MM.1S (cell line): ENCODE measurements at regions not wholly inside any gene's neighbourhood (a gene's known extent, or its start where the extent isn't known, plus 50 kb on each side); places are given as distances from the start of the nearest gene placed in this dataset.

Source experiments
- DNase-seq: peaks from one replicate; pipeline ENCODE4 v3.0.0-alpha.2; 2015
- H2AFZ ChIP-seq: fragments of 300-600 bp; sonication (generic); 2 replicates; pipeline ENCODE4 v1.6.0; 2016; ENCODE audit warnings: antibody characterized with exemption, low read length
- H3F3A ChIP-seq: fragments of 300-600 bp; sonication (generic); 2 replicates; pipeline ENCODE4 v1.6.1; 2016; ENCODE audit warnings: mild to moderate bottlenecking, antibody characterized with exemption, low read length, moderate library complexity, mixed read lengths; ENCODE audit not compliant: insufficient read depth
- H3K27ac ChIP-seq: fragments of 300-600 bp; sonication (generic); 2 replicates; pipeline ENCODE4 v1.5.1; 2016; ENCODE audit warnings: mild to moderate bottlenecking, low read length
- H3K27me3 ChIP-seq: fragments of 300-600 bp; sonication (generic); replicated peaks from 2 replicates; pipeline ENCODE4 v1.6.0; 2016; ENCODE audit warnings: low read length; ENCODE audit not compliant: insufficient read depth
- H3K36me3 ChIP-seq: fragments of 300-600 bp; sonication (generic); replicated peaks from 2 replicates; pipeline ENCODE4 v1.6.1; 2016; ENCODE audit warnings: mild to moderate bottlenecking, low read length, mixed read lengths; ENCODE audit not compliant: insufficient read depth
- H3K4me1 ChIP-seq: fragments of 300-600 bp; sonication (generic); 2 replicates; pipeline ENCODE4 v1.6.1; 2016; ENCODE audit warnings: low read length, mixed read lengths
- H3K4me2 ChIP-seq: fragments of 300-600 bp; sonication (generic); 2 replicates; pipeline ENCODE4 v1.6.0; 2016; ENCODE audit warnings: low read depth, low read length
- H3K4me3 ChIP-seq: fragments of 300-600 bp; sonication (generic); 2 replicates; pipeline ENCODE4 v1.5.1; 2016; ENCODE audit warnings: low read length, mixed read lengths
- H3K79me2 ChIP-seq: fragments of 300-600 bp; sonication (generic); 2 replicates; pipeline ENCODE4 v1.6.1; 2016; ENCODE audit warnings: mixed run types, low read length, mixed read lengths
- H3K9ac ChIP-seq: fragments of 300-600 bp; sonication (generic); 2 replicates; pipeline ENCODE4 v1.6.1; 2016; ENCODE audit warnings: low read length, mixed read lengths
- H3K9me2 ChIP-seq: fragments of 300-600 bp; sonication (generic); replicated peaks from 2 replicates; pipeline ENCODE4 v1.6.1; 2016; ENCODE audit warnings: mild to moderate bottlenecking, low read length, mixed read lengths; ENCODE audit not compliant: insufficient read depth
- H3K9me3 ChIP-seq: fragments of 300-600 bp; sonication (generic); replicated peaks from 2 replicates; pipeline ENCODE4 v1.6.1; 2016; ENCODE audit warnings: mild to moderate bottlenecking, low read length, mixed read lengths; ENCODE audit not compliant: insufficient read depth
- H4K20me1 ChIP-seq: fragments of 300-600 bp; sonication (generic); 2 replicates; pipeline ENCODE4 v1.6.1; 2016; ENCODE audit warnings: mild to moderate bottlenecking, low read length, moderate library complexity, mixed read lengths; ENCODE audit not compliant: insufficient read depth
- EZH2 ChIP-seq: fragments of 300-600 bp; sonication (generic); optimal IDR thresholded peaks from 2 replicates; pipeline ENCODE3; 2017; ENCODE audit warnings: low read depth, mild to moderate bottlenecking, antibody characterized with exemption, low read length, mixed read lengths
- EZH2phosphoT487 ChIP-seq: fragments of 300-600 bp; sonication (generic); IDR thresholded peaks from 2 replicates; pipeline ENCODE4 v1.6.1; 2018; ENCODE audit warnings: antibody characterized with exemption, low read length
- TF ChIP-seq, protein P1 (sequence below): fragments of 300-600 bp; sonication (generic); IDR thresholded peaks from 2 replicates; pipeline ENCODE4 v1.5.1; 2016; ENCODE audit warnings: antibody characterized with exemption, low read length, mixed read lengths

- Histone ChIP-seq H3K4me2 (no peak overlapping the region), H3K79me2 (no peaks in the 10 kb centered on the region), H2AFZ (no peak overlapping the region), H3K4me3 (no peak overlapping the region), H3K9ac (no peak overlapping the region), H3K9me2 (no peaks in the 10 kb centered on the region), H3K36me3 (no peaks in the 10 kb centered on the region), H3K4me1 (no peaks in the 10 kb centered on the region), H3K9me3 (no peaks in the 10 kb centered on the region), H3K27me3 (no peaks in the 10 kb centered on the region), H4K20me1 (no peaks in the 10 kb centered on the region), H3K27ac (no peak overlapping the region), H3F3A (no peaks in the 10 kb centered on the region)
- DNase-seq, result no peak
- TF ChIP-seq EZH2 (no peak), EZH2phosphoT487 (no peak)
- TF ChIP-seq, protein P1, sequence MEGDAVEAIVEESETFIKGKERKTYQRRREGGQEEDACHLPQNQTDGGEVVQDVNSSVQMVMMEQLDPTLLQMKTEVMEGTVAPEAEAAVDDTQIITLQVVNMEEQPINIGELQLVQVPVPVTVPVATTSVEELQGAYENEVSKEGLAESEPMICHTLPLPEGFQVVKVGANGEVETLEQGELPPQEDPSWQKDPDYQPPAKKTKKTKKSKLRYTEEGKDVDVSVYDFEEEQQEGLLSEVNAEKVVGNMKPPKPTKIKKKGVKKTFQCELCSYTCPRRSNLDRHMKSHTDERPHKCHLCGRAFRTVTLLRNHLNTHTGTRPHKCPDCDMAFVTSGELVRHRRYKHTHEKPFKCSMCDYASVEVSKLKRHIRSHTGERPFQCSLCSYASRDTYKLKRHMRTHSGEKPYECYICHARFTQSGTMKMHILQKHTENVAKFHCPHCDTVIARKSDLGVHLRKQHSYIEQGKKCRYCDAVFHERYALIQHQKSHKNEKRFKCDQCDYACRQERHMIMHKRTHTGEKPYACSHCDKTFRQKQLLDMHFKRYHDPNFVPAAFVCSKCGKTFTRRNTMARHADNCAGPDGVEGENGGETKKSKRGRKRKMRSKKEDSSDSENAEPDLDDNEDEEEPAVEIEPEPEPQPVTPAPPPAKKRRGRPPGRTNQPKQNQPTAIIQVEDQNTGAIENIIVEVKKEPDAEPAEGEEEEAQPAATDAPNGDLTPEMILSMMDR, result no peak
Measured at GRCh38 chr11:103644676-103645075, 391.8 kb upstream of the DDI1 start.

DNA sequence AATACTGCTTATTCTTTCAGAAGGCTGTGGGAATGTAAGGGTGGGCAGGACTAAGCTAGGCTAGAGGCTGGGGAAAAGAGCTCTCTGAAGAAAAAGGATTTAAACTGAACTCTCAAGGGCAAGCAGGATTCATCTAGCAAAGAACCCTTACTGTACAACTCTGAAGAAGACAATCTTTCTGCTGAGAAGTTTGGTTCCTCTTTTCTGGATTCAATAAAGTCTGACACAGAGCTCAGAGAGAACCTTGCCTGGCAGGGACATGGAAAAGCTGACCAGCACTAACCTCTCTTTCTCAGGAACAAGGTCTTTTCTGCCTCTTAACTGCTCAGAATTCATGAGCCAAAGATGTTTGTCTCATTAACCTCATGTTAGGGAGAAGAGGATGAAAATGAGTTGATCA lies 388.4 kb upstream of the DDI1 start:
- Histone ChIP-seq H3K9ac (no peak overlapping the region), H3K9me2 (no peaks in the 10 kb centered on the region), H3K27me3 (no peaks in the 10 kb centered on the region), H3K79me2 (no peaks in the 10 kb centered on the region), H2AFZ (no peak overlapping the region), H3K9me3 (no peaks in the 10 kb centered on the region), H3K36me3 (no peaks in the 10 kb centered on the region), H4K20me1 (no peaks in the 10 kb centered on the region), H3K4me3 (no peak overlapping the region), H3K27ac (no peak overlapping the region), H3F3A (no peaks in the 10 kb centered on the region), H3K4me2 (no peak overlapping the region), H3K4me1 (no peaks in the 10 kb centered on the region)
- DNase-seq, result no peak
- TF ChIP-seq EZH2 (no peak), EZH2phosphoT487 (no peak)
- TF ChIP-seq, protein P1, result no peak

GRCh38 chr11:103648670-103649400 lies 387.6 kb upstream of the DDI1 start:
- no peak overlapping the region for H2AFZ ChIP-seq
- no peaks in the 10 kb centered on the region for H3K4me1 ChIP-seq
- no peaks in the 10 kb centered on the region for H3K36me3 ChIP-seq
- H4K20me1 ChIP-seq, result no peaks in the 10 kb centered on the region
- H3K4me2 ChIP-seq, result no peak overlapping the region
- no peaks in the 10 kb centered on the region for H3K9me2 ChIP-seq
- no peaks in the 10 kb centered on the region for H3K79me2 ChIP-seq
- DNase-seq, result no peak
- no peaks in the 10 kb centered on the region for H3F3A ChIP-seq
- no peak overlapping the region for H3K4me3 ChIP-seq
- H3K27ac ChIP-seq, result no peak overlapping the region
- no peaks in the 10 kb centered on the region for H3K9me3 ChIP-seq
- H3K27me3 ChIP-seq, result no peaks in the 10 kb centered on the region
- TF ChIP-seq, protein P1, result no peak
- TF ChIP-seq EZH2phosphoT487 (no peak), EZH2 (no peak)
- no peak overlapping the region for H3K9ac ChIP-seq
